Loucy (cell line): ENCODE measurements at regions not wholly inside any gene's neighbourhood (a gene's known extent, or its start where the extent isn't known, plus 50 kb on each side); places are given as distances from the start of the nearest gene placed in this dataset.
"Not testable (repeated sequence)": the region's sequence is repeated elsewhere in the genome, so short reads cannot be mapped to it uniquely, and the experiment has no call there.

Experiments
- H2AFZ ChIP-seq: fragments of 200-600 bp; sonication (generic); 2 replicates; pipeline ENCODE4 v1.6.0; 2016; ENCODE audit warnings: antibody characterized with exemption, mild to moderate bottlenecking, low read length, moderate library complexity
- H3F3A ChIP-seq: fragments of 200-600 bp; 2 replicates; pipeline ENCODE4 v1.6.0; 2016; ENCODE audit warnings: antibody characterized with exemption, low read depth, mild to moderate bottlenecking
- H3K27me3 ChIP-seq: fragments of 200-600 bp; sonication (generic); 2 replicates; pipeline ENCODE4 v1.6.1; 2014; ENCODE audit warnings: low read length, mild to moderate bottlenecking; ENCODE audit not compliant: insufficient read depth, poor library complexity, severe bottlenecking
- H3K36me3 ChIP-seq: fragments of 200-600 bp; sonication (generic); 2 replicates; pipeline ENCODE4 v1.6.1; 2016; ENCODE audit warnings: low read length; ENCODE audit not compliant: insufficient read depth
- H3K4me1 ChIP-seq: fragments of 200-600 bp; sonication (generic); 2 replicates; pipeline ENCODE4 v1.5.1; 2014; ENCODE audit warnings: low read length, mild to moderate bottlenecking; ENCODE audit not compliant: insufficient read depth, poor library complexity, severe bottlenecking
- H3K4me2 ChIP-seq: fragments of 200-600 bp; sonication (generic); 2 replicates; pipeline ENCODE4 v1.6.0; 2014; ENCODE audit warnings: antibody characterized with exemption, low read length, low read depth, mild to moderate bottlenecking; ENCODE audit not compliant: poor library complexity, severe bottlenecking
- H3K4me3 ChIP-seq: fragments of 200-600 bp; sonication (generic); 2 replicates; pipeline ENCODE4 v1.5.1; 2014; ENCODE audit warnings: low read length, mild to moderate bottlenecking, mixed read lengths; ENCODE audit not compliant: poor library complexity, severe bottlenecking
- H3K79me2 ChIP-seq: fragments of 200-600 bp; sonication (generic); 2 replicates; pipeline ENCODE4 v1.6.1; 2014; ENCODE audit warnings: low read length; ENCODE audit not compliant: insufficient read depth
- H3K9ac ChIP-seq: fragments of 200-600 bp; sonication (generic); 2 replicates; pipeline ENCODE4 v1.6.0; 2014; ENCODE audit warnings: mild to moderate bottlenecking, low read depth, low read length, moderate library complexity; ENCODE audit not compliant: poor library complexity, severe bottlenecking
- H3K9me2 ChIP-seq: fragments of 200-600 bp; sonication (generic); replicated peaks from 2 replicates; pipeline ENCODE4 v1.6.1; 2016; ENCODE audit warnings: low read depth, low read length, mixed read lengths
- H3K9me3 ChIP-seq: fragments of 200-600 bp; sonication (generic); 2 replicates; pipeline ENCODE4 v1.6.1; 2014; ENCODE audit warnings: mild to moderate bottlenecking, antibody characterized with exemption, low read length, low read depth; ENCODE audit not compliant: insufficient read depth
- H4K20me1 ChIP-seq: fragments of 200-600 bp; sonication (generic); 2 replicates; pipeline ENCODE4 v1.6.0; 2014; ENCODE audit warnings: antibody characterized with exemption, low read length, mild to moderate bottlenecking; ENCODE audit not compliant: insufficient read depth, poor library complexity, severe bottlenecking
- EZH2phosphoT487 ChIP-seq: fragments of 200-600 bp; IDR thresholded peaks from 2 replicates; pipeline ENCODE4 v1.6.1; 2018; ENCODE audit warnings: antibody characterized with exemption, mild to moderate bottlenecking, moderate library complexity, borderline replicate concordance
- TF ChIP-seq, protein P1 (sequence below): fragments of 200-600 bp; sonication (generic); conservative IDR thresholded peaks from 2 replicates; pipeline ENCODE4 v1.5.1; 2014; ENCODE audit warnings: mild to moderate bottlenecking, antibody characterized with exemption, low read length

DNA sequence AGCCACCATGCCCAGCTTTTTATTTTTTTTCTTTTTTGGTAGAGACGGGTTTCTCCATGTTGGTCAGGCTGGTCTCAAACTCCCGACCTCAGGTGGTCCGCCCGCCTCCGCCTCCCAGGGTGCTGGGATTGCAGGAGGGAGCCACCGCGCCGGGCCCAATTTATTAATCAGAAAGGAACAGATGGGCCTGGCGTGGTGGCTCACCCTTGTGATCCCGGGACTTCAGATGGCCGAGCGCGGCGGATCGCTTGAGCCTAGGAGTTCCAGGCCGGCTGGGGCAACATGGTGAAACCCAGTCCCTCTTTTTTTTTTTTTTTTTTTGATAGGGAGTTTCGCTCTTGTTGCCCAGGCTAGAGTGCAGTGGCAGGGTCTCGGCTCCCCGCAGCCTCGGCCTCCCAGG is 64.6 kb downstream of the GOLGA6L7 start:
- Histone ChIP-seq H2AFZ (no peak overlapping the region), H3K27me3 (no peaks in the 10 kb centered on the region), H3K4me1 (peaks cover 4% of the 10 kb centered on the region), H3K9ac (no peak overlapping the region), H3K36me3 (no peaks in the 10 kb centered on the region), H4K20me1 (no peaks in the 10 kb centered on the region), H3K4me3 (no peak overlapping the region), H3K9me3 (no peaks in the 10 kb centered on the region), H3K79me2 (no peaks in the 10 kb centered on the region), H3K9me2 (no peaks in the 10 kb centered on the region), H3F3A (no peaks in the 10 kb centered on the region), H3K4me2 (no peak overlapping the region)
- no peak for TF ChIP-seq EZH2phosphoT487
- TF ChIP-seq, protein P1, sequence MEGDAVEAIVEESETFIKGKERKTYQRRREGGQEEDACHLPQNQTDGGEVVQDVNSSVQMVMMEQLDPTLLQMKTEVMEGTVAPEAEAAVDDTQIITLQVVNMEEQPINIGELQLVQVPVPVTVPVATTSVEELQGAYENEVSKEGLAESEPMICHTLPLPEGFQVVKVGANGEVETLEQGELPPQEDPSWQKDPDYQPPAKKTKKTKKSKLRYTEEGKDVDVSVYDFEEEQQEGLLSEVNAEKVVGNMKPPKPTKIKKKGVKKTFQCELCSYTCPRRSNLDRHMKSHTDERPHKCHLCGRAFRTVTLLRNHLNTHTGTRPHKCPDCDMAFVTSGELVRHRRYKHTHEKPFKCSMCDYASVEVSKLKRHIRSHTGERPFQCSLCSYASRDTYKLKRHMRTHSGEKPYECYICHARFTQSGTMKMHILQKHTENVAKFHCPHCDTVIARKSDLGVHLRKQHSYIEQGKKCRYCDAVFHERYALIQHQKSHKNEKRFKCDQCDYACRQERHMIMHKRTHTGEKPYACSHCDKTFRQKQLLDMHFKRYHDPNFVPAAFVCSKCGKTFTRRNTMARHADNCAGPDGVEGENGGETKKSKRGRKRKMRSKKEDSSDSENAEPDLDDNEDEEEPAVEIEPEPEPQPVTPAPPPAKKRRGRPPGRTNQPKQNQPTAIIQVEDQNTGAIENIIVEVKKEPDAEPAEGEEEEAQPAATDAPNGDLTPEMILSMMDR, result no peak

DNA sequence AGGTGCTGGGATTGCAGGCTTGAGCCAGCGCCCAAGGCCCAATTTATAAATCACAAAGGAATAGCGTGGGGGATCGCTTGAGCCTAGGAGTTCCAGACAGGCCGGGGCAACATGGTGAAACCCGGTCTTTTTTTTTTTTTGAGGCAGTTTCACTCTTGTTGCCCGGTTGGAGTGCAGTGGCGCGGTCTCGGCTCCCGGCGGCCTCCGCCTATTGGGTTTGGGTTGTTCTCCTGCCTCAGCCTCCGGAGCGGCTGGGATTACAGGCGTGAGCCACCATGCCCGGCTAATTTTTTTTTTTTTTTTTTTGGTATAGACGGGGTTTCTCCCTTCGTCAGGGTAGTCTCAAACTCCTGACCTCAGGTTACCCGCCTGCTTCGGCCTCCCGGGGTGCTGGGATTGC is 65.0 kb downstream of the GOLGA6L7 start:
- H3K4me1 ChIP-seq, result peaks cover 4% of the 10 kb centered on the region
- H3F3A ChIP-seq, result no peaks in the 10 kb centered on the region
- no peaks in the 10 kb centered on the region for H3K36me3 ChIP-seq
- no peaks in the 10 kb centered on the region for H3K9me2 ChIP-seq
- H3K9me3 ChIP-seq, result no peaks in the 10 kb centered on the region
- H2AFZ ChIP-seq, result no peak overlapping the region
- no peaks in the 10 kb centered on the region for H4K20me1 ChIP-seq
- no peaks in the 10 kb centered on the region for H3K79me2 ChIP-seq
- H3K27me3 ChIP-seq, result no peaks in the 10 kb centered on the region
- no peak overlapping the region for H3K4me2 ChIP-seq
- no peak overlapping the region for H3K4me3 ChIP-seq
- no peak overlapping the region for H3K9ac ChIP-seq
- TF ChIP-seq EZH2phosphoT487, result no peak
- TF ChIP-seq, protein P1, result no peak

DNA sequence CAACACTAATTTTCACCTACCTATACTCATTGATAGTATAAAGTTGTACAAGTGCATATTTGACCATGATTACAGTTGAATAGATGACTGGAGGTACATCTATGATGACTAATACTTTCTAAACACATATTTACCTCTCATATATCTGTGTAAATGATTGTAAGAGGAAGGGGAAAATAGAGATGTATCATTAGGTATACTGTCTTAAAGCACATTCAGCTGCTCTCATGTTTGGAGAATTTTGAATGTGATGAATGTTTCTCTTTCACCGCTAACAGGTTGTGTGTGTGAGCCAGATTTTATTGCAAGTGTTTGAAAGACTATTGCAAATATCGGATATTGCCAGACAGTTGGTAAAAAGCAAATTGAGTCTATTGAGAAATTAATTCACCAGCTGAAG is 66.2 kb upstream of the GOLGA8M start:
- H2AFZ ChIP-seq, H3K9me2 ChIP-seq, H3K4me3 ChIP-seq, H3K4me1 ChIP-seq, H3K9me3 ChIP-seq, H3K79me2 ChIP-seq, H3K9ac ChIP-seq, H3F3A ChIP-seq, H3K4me2 ChIP-seq, H3K27me3 ChIP-seq, H3K36me3 ChIP-seq, H4K20me1 ChIP-seq: not testable (repeated sequence)

DNA sequence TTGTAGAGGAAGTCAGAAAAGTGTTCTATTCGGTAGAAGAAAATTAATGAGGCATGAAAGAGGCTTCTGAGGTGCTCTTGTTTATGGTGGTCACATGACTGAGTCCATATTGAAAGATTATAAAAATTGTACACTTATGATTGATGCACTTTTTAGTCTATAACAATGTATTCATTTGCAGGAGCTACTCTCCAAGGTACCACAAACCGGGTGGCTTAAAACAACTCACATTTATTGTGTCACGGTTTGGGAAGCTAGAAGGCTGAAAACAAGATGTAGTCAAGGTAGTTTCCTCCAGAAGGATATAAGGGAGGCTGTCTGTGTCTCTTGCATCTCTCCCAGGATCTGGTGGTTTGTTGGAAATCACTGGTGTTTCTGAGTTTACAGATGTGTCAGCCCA is 60.6 kb upstream of the GOLGA8M start:
- H3K4me2 ChIP-seq, H3K4me3 ChIP-seq, H3K9me2 ChIP-seq, H4K20me1 ChIP-seq, H3K9ac ChIP-seq, H3F3A ChIP-seq, H3K79me2 ChIP-seq, H3K36me3 ChIP-seq, H2AFZ ChIP-seq, H3K9me3 ChIP-seq, H3K4me1 ChIP-seq, H3K27me3 ChIP-seq: not testable (repeated sequence)
